H9 (cell line): ENCODE measurements at regions not wholly inside any gene's neighbourhood (a gene's known extent, or its start where the extent isn't known, plus 50 kb on each side); places are given as distances from the start of the nearest gene placed in this dataset.

Source experiments
- DNase-seq: peaks from one replicate; pipeline ENCODE4 v3.0.0-alpha.2; 2017
- H2AFZ ChIP-seq: one replicate; pipeline ENCODE4 v1.6.1; 2013; ENCODE audit warnings: mild to moderate bottlenecking, low read length, control low read depth, moderate library complexity
- H2AK5ac ChIP-seq: 2 replicates; pipeline ENCODE4 v1.6.1; 2013; ENCODE audit warnings: low read length, control low read depth, mixed read lengths; ENCODE audit not compliant: insufficient read length
- H2BK120ac ChIP-seq: one replicate; pipeline ENCODE4 v1.6.1; 2013; ENCODE audit warnings: low read depth, mild to moderate bottlenecking, low read length, control low read depth, inconsistent platforms; ENCODE audit not compliant: poor library complexity, severe bottlenecking
- H2BK12ac ChIP-seq: 2 replicates; pipeline ENCODE4 v1.6.1; 2013; ENCODE audit warnings: low read length, control low read depth, mixed read lengths, low read depth; ENCODE audit not compliant: insufficient read length
- H2BK15ac ChIP-seq: 2 replicates; pipeline ENCODE4 v1.6.1; 2013; ENCODE audit warnings: low read depth, low read length, control low read depth
- H2BK20ac ChIP-seq: one replicate; pipeline ENCODE4 v1.6.1; 2013; ENCODE audit warnings: low read depth, mild to moderate bottlenecking, low read length, control low read depth, inconsistent platforms; ENCODE audit not compliant: poor library complexity, severe bottlenecking
- H2BK5ac ChIP-seq: 2 replicates; pipeline ENCODE4 v1.6.1; 2013; ENCODE audit warnings: low read length, control low read depth, mixed read lengths; ENCODE audit not compliant: insufficient read length
- H3K14ac ChIP-seq: 2 replicates; pipeline ENCODE4 v1.6.1; 2013; ENCODE audit warnings: low read length, control low read depth; ENCODE audit not compliant: insufficient read depth
- H3K18ac ChIP-seq: 2 replicates; pipeline ENCODE4 v1.6.1; 2013; ENCODE audit warnings: low read depth, mild to moderate bottlenecking, mixed read lengths, low read length, control low read depth; ENCODE audit not compliant: insufficient read length
- H3K23ac ChIP-seq: 2 replicates; pipeline ENCODE4 v1.6.1; 2013; ENCODE audit warnings: low read length, control low read depth, mixed read lengths, low read depth; ENCODE audit not compliant: insufficient read length
- H3K23me2 ChIP-seq: 2 replicates; pipeline ENCODE4 v1.6.1; 2013; ENCODE audit warnings: low read depth, mild to moderate bottlenecking, mixed read lengths, low read length, control low read depth; ENCODE audit not compliant: insufficient read length, poor library complexity, severe bottlenecking
- H3K27ac ChIP-seq: 2 replicates; pipeline ENCODE4 v1.5.1; 2013; ENCODE audit warnings: low read length, control low read depth, mixed read lengths, low read depth; ENCODE audit not compliant: insufficient read length
- H3K27me3 ChIP-seq: 2 replicates; pipeline ENCODE4 v1.6.1; 2013; ENCODE audit warnings: low read length, control low read depth, inconsistent platforms; ENCODE audit not compliant: insufficient read depth
- H3K4ac ChIP-seq: 2 replicates; pipeline ENCODE4 v1.6.1; 2013; ENCODE audit warnings: low read depth, mild to moderate bottlenecking, control low read depth, inconsistent platforms, low read length, moderate library complexity
- H3K4me1 ChIP-seq: 2 replicates; pipeline ENCODE4 v1.6.1; 2013; ENCODE audit warnings: low read length, control low read depth, inconsistent platforms; ENCODE audit not compliant: insufficient read depth
- H3K4me2 ChIP-seq: 2 replicates; pipeline ENCODE4 v1.6.1; 2013; ENCODE audit warnings: low read length, control low read depth, mixed read lengths; ENCODE audit not compliant: insufficient read length, insufficient read depth
- H3K56ac ChIP-seq: 2 replicates; pipeline ENCODE4 v1.6.1; 2013; ENCODE audit warnings: low read depth, mild to moderate bottlenecking, mixed read lengths, low read length, control low read depth; ENCODE audit not compliant: insufficient read length
- H3K79me1 ChIP-seq: 2 replicates; pipeline ENCODE4 v1.6.1; 2013; ENCODE audit warnings: low read depth, mild to moderate bottlenecking, moderate library complexity, low read length, control low read depth, inconsistent platforms; ENCODE audit not compliant: insufficient read depth, poor library complexity, severe bottlenecking
- H3K79me2 ChIP-seq: 2 replicates; pipeline ENCODE4 v1.6.1; 2013; ENCODE audit warnings: low read length, control low read depth, inconsistent platforms; ENCODE audit not compliant: insufficient read depth
- H3K9ac ChIP-seq: 2 replicates; pipeline ENCODE4 v1.6.1; 2013; ENCODE audit warnings: low read length, control low read depth, mixed read lengths; ENCODE audit not compliant: insufficient read length; ENCODE audit errors: extremely low read depth
- H3K9me3 ChIP-seq: one replicate; pipeline ENCODE4 v1.6.1; 2013; ENCODE audit warnings: low read depth, low read length, inconsistent platforms; ENCODE audit not compliant: control insufficient read depth
- H3T11ph ChIP-seq: one replicate; pipeline ENCODE4 v1.6.1; 2013; ENCODE audit warnings: mild to moderate bottlenecking, low read length, control low read depth, inconsistent platforms
- H4K20me1 ChIP-seq: one replicate; pipeline ENCODE4 v1.6.1; 2013; ENCODE audit not compliant: control insufficient read depth, insufficient read length, insufficient read depth
- H4K5ac ChIP-seq: 2 replicates; pipeline ENCODE4 v1.6.1; 2013; ENCODE audit warnings: low read depth, mild to moderate bottlenecking, mixed read lengths, low read length, control low read depth; ENCODE audit not compliant: insufficient read length
- H4K8ac ChIP-seq: replicated peaks from 2 replicates; pipeline ENCODE4 v1.6.1; 2013; ENCODE audit warnings: low read length, control low read depth, mixed read lengths, low read depth; ENCODE audit not compliant: insufficient read length
- H4K91ac ChIP-seq: 2 replicates; pipeline ENCODE4 v1.6.1; 2013; ENCODE audit warnings: low read depth, mild to moderate bottlenecking, moderate library complexity, mixed read lengths, low read length, control low read depth; ENCODE audit not compliant: insufficient read length
- H3K27ac Mint-ChIP-seq, 3 experiments: 2 replicates in 2 of 3; 3 replicates in 1 of 3; pipeline ENCODE4 v1.8.0; 2020 to 2021; ENCODE audit warnings: mixed read lengths in 3 of 3, mild to moderate bottlenecking in 1 of 3, moderate library complexity in 1 of 3
- H3K27me3 Mint-ChIP-seq: 2 replicates; pipeline ENCODE4 v1.8.0; 2021; ENCODE audit warnings: low read depth, mild to moderate bottlenecking, moderate library complexity, mixed read lengths
- H3K36me3 Mint-ChIP-seq, 3 experiments: 2 replicates in 2 of 3; 3 replicates in 1 of 3; pipeline ENCODE4 v1.8.0; 2020 to 2021; ENCODE audit warnings: low read depth in 3 of 3, mixed read lengths in 3 of 3; ENCODE audit not compliant: insufficient read depth in 1 of 3
- H3K4me1 Mint-ChIP-seq, 2 experiments: 2 replicates each; pipeline ENCODE4 v1.8.0; 2020; ENCODE audit warnings: mixed read lengths in 2 of 2
- H3K4me3 Mint-ChIP-seq, 2 experiments: 2 replicates in 1 of 2; 3 replicates in 1 of 2; pipeline ENCODE4 v1.8.0; 2020 to 2021; ENCODE audit warnings: mild to moderate bottlenecking in 2 of 2, mixed read lengths in 2 of 2, moderate library complexity in 1 of 2
- H3K9me3 Mint-ChIP-seq, 2 experiments: 2 replicates in 1 of 2; 3 replicates in 1 of 2; pipeline ENCODE4 v1.8.0; 2020; ENCODE audit warnings: mild to moderate bottlenecking in 2 of 2, mixed read lengths in 2 of 2, moderate library complexity in 1 of 2
- CTCF ChIP-seq: fragments of 200-600 bp; sonication (generic); conservative IDR thresholded peaks from 3 replicates; pipeline ENCODE4 v1.8.0; 2021; ENCODE audit warnings: antibody characterized with exemption, mild to moderate bottlenecking
- WGBS: extraction: QIAGEN DNeasy Blood & Tissue Kit; methylation state at CpG from one replicate; pipeline ENCODE4 v1.1.7; 2013; ENCODE audit warnings: missing lambda C conversion rate, low lambda C conversion rate, mixed read lengths; ENCODE audit not compliant: insufficient read length; ENCODE audit errors: extremely low coverage; 5-methylcytosine and 5-hydroxymethylcytosine counted together

GRCh38 chr17:77568540-77568939 is 390.0 kb upstream of the TNRC6C start:
- H4K8ac ChIP-seq = no peak overlapping the region
- no peak for TF ChIP-seq CTCF
- H2BK120ac ChIP-seq = no peak overlapping the region
- no peaks in the 10 kb centered on the region for H3K9me3 ChIP-seq
- H3K79me1 ChIP-seq = no peaks in the 10 kb centered on the region
- no peaks in the 10 kb centered on the region for H4K20me1 ChIP-seq
- H2AFZ ChIP-seq = no peak overlapping the region
- no CpG with 5 or more reads among the region's 7 CpGs for WGBS
- no peaks in the 10 kb centered on the region for H3K79me2 ChIP-seq
- no peaks in the 10 kb centered on the region; the same call in 1 of the 2 replicates for H3K27me3 ChIP-seq
- Mint-ChIP-seq H3K27me3 (peaks cover 40% of the 10 kb centered on the region), H3K9me3 (no peaks in the 10 kb centered on the region; a peak in 1 of 5 replicates), H3K36me3 (peaks cover 0 to 3% (median 0%) of the 10 kb centered on the region in 3 experiments; a peak in 2 of 7 replicates), H3K4me1 (peaks cover 13% of the 10 kb centered on the region in 2 experiments), H3K4me3 (no peak overlapping the region), H3K27ac (0 out of 7 replicates have a peak overlapping the region, but pooled peaks of 1 of the 3 experiments have one; percentile 31)
- no peak overlapping the region for H2BK20ac ChIP-seq
- H3K9ac ChIP-seq = no peak overlapping the region
- no peak overlapping the region for H2BK15ac ChIP-seq
- H3K27ac ChIP-seq = no peak overlapping the region
- H3K23me2 ChIP-seq = no peaks in the 10 kb centered on the region
- no peak overlapping the region for H3K4me2 ChIP-seq
- H4K91ac ChIP-seq = no peak overlapping the region
- H3K4me1 ChIP-seq = peaks cover 4% of the 10 kb centered on the region
- no peak overlapping the region for H3K4ac ChIP-seq
- no peak overlapping the region for H3K14ac ChIP-seq
- no peak overlapping the region for H3K56ac ChIP-seq
- DNase-seq = no peak
- H3K18ac ChIP-seq = no peak overlapping the region
- no peak overlapping the region for H3K23ac ChIP-seq
- no peak overlapping the region for H2BK12ac ChIP-seq
- no peak overlapping the region for H3T11ph ChIP-seq
- H4K5ac ChIP-seq = no peak overlapping the region
- no peak overlapping the region for H2BK5ac ChIP-seq
- no peak overlapping the region for H2AK5ac ChIP-seq
